Endothelial cell of umbilical vein (primary cell): ENCODE measurements at regions not wholly inside any gene's neighbourhood (a gene's known extent, or its start where the extent isn't known, plus 50 kb on each side); places are given as distances from the start of the nearest gene placed in this dataset.

Source experiments
- POLR2AphosphoS5 ChIP-seq: IDR thresholded peaks from 2 replicates; pipeline ENCODE4 v1.6.1; 2012; ENCODE audit warnings: low read depth, mild to moderate bottlenecking, control low read depth, low read length, moderate library complexity; ENCODE audit not compliant: insufficient read depth
- TF ChIP-seq, protein P1 (sequence below), 2 donors: IDR thresholded peaks; 1 replicate in 1 of 2; 2 replicates in 1 of 2; pipeline ENCODE4 v1.5.1; 2011; ENCODE audit warnings: low read length in 2 of 2, mild to moderate bottlenecking in 2 of 2, moderate library complexity in 2 of 2, control low read depth in 1 of 2, inconsistent platforms in 1 of 2, low read depth in 1 of 2; ENCODE audit not compliant: insufficient read depth in 1 of 2; ENCODE audit errors: extremely low read depth in 1 of 2

DNA sequence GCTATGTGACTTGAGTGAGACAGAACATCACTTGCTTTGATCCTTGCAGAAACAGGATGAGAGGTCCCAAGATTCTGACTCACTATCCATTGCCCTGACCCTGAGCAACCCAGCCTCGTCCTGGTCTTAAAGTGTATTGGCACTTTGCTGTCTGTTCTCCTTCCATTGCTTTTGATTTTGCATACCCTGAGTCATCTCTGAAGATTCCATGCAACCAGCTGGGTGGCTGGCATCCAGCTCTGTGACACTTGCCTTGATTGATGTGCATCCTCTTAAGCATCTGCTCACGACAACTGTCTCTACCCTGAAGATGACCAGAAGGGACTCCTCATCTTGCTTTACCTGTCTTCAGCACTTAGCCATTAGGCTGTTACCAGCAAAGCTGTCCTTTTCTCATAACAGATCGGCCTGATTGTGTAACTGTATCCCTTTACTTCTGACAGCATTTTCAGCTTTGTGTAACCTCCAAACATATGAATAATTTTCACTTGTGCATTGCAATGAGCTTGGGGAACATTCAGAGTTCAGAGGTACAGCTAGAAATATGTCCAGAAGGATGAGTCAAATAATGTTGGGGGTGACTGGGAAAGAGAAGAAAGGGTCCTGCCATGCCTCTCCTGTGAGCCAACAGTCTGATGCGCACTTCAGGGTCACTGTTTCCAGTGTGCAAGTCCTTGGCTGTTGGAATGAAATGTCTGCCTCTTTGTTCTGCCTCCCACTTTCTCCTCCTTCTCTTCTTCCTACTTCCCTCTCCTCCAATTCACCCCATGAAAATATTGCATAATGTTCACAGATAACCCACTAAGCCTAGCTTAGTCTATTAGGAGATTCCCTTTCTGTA is 249.7 kb upstream of the OSR1 start:
- TF ChIP-seq, protein P1, sequence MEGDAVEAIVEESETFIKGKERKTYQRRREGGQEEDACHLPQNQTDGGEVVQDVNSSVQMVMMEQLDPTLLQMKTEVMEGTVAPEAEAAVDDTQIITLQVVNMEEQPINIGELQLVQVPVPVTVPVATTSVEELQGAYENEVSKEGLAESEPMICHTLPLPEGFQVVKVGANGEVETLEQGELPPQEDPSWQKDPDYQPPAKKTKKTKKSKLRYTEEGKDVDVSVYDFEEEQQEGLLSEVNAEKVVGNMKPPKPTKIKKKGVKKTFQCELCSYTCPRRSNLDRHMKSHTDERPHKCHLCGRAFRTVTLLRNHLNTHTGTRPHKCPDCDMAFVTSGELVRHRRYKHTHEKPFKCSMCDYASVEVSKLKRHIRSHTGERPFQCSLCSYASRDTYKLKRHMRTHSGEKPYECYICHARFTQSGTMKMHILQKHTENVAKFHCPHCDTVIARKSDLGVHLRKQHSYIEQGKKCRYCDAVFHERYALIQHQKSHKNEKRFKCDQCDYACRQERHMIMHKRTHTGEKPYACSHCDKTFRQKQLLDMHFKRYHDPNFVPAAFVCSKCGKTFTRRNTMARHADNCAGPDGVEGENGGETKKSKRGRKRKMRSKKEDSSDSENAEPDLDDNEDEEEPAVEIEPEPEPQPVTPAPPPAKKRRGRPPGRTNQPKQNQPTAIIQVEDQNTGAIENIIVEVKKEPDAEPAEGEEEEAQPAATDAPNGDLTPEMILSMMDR (IDR thresholded peaks at IDR 0.05; ENCODE audit: extremely low read depth in 1 of 2, insufficient read depth in 1 of 2, low read depth in 1 of 2, low read length in 2 of 2): no peak
- TF ChIP-seq POLR2AphosphoS5: no peak
